Bone marrow (tissue), 2 donors: ENCODE measurements at regions not wholly inside any gene's neighbourhood (a gene's known extent, or its start where the extent isn't known, plus 50 kb on each side); places are given as distances from the start of the nearest gene placed in this dataset.
"Not testable (repeated sequence)": the region's sequence is repeated elsewhere in the genome, so short reads cannot be mapped to it uniquely, and the experiment has no call there.

ENCODE experiments used
- DNase-seq, 2 donors: peaks; one replicate each; lab custom pipeline; 2025; lab: John Stamatoyannopoulos, UW

- DNase-seq: no peak
Observed at GRCh38 chr6:86609549-86610388, 327.6 kb upstream of the HTR1E start.

GRCh38 chr6:86603364-86603763 lies 334.0 kb upstream of the HTR1E start:
- not testable (repeated sequence) for DNase-seq

- DNase-seq: not testable (repeated sequence)
Observed at GRCh38 chr6:86602093-86602492, 335.2 kb upstream of the HTR1E start.

- DNase-seq: not testable (repeated sequence)
Observed at GRCh38 chr6:86598969-86599368, 338.4 kb upstream of the HTR1E start.

- DNase-seq: no peak
Observed at GRCh38 chr6:86595641-86596040, 341.7 kb upstream of the HTR1E start.

GRCh38 chr6:86586195-86586594 lies 351.1 kb upstream of the HTR1E start:
- DNase-seq: no peak

- DNase-seq: no peak
Observed at GRCh38 chr6:86581833-86582232, 355.5 kb upstream of the HTR1E start.

- DNase-seq: no peak
Observed at GRCh38 chr6:86563197-86563596, 374.1 kb upstream of the HTR1E start.

GRCh38 chr6:86558318-86558717 lies 379.0 kb upstream of the HTR1E start:
- no peak for DNase-seq

- DNase-seq: no peak
Observed at GRCh38 chr6:86537292-86537861, 400.0 kb upstream of the HTR1E start.

- DNase-seq: no peak
Observed at GRCh38 chr6:86536121-86536520, 401.2 kb upstream of the HTR1E start.

GRCh38 chr6:86535100-86535499 lies 402.2 kb upstream of the HTR1E start:
- no peak for DNase-seq

GRCh38 chr6:86529635-86530034 lies 407.7 kb upstream of the HTR1E start:
- no peak for DNase-seq

GRCh38 chr6:86526238-86526637 lies 411.1 kb upstream of the HTR1E start:
- DNase-seq: no peak

GRCh38 chr6:86516087-86516486 lies 421.2 kb upstream of the HTR1E start:
- DNase-seq: no peak

- DNase-seq: no peak
Observed at GRCh38 chr6:86511962-86512361, 425.4 kb upstream of the HTR1E start.

GRCh38 chr6:86508230-86508629 lies 429.1 kb upstream of the HTR1E start:
- DNase-seq: no peak

GRCh38 chr6:86502497-86502896 lies 434.8 kb upstream of the HTR1E start:
- DNase-seq: no peak

GRCh38 chr6:86500035-86500434 lies 437.3 kb upstream of the HTR1E start:
- no peak for DNase-seq

- not testable (repeated sequence) for DNase-seq
Observed at GRCh38 chr6:86489042-86489441, 448.3 kb upstream of the HTR1E start.

- DNase-seq: no peak
Observed at GRCh38 chr6:86487660-86488221, 449.6 kb upstream of the HTR1E start.

GRCh38 chr6:86478316-86478715 lies 459.0 kb upstream of the HTR1E start:
- DNase-seq: not testable (repeated sequence)

GRCh38 chr6:86477500-86478148 lies 459.7 kb upstream of the HTR1E start:
- no peak for DNase-seq
